GM23338 (cell line): ENCODE measurements at regions not wholly inside any gene's neighbourhood (a gene's known extent, or its start where the extent isn't known, plus 50 kb on each side); places are given as distances from the start of the nearest gene placed in this dataset.

ENCODE experiments used
- ATAC-seq: fragments of 200-7000 bp; cut with Tn5 transposase; 3 replicates; pipeline ENCODE4 v1.9.1; 2020
- DNase-seq: peaks from one replicate; pipeline ENCODE4 v3.0.0-alpha.2; 2015; ENCODE audit warnings: low spot score
- H2AFZ ChIP-seq: fragments of 200-600 bp; sonication (generic); 2 replicates; pipeline ENCODE4 v1.8.0; 2016; ENCODE audit warnings: antibody characterized with exemption, mild to moderate bottlenecking, moderate library complexity
- H3F3A ChIP-seq: fragments of 200-600 bp; sonication (generic); replicated peaks from 2 replicates; pipeline ENCODE4 v1.8.0; 2017; ENCODE audit warnings: antibody characterized with exemption, mixed run types, low read depth
- H3K27ac ChIP-seq: fragments of 200-600 bp; sonication (generic); 2 replicates; pipeline ENCODE4 v1.6.1; 2016; ENCODE audit warnings: low read depth
- H3K27me3 ChIP-seq: fragments of 200-600 bp; sonication (generic); 2 replicates; pipeline ENCODE4 v1.8.0; 2016; ENCODE audit warnings: mild to moderate bottlenecking, mixed run types, moderate library complexity; ENCODE audit not compliant: insufficient read depth
- H3K36me3 ChIP-seq: fragments of 200-600 bp; sonication (generic); 2 replicates; pipeline ENCODE4 v1.8.0; 2016; ENCODE audit warnings: mild to moderate bottlenecking; ENCODE audit not compliant: insufficient read depth
- H3K4me1 ChIP-seq: fragments of 200-600 bp; sonication (generic); 2 replicates; pipeline ENCODE4 v1.8.0; 2016; ENCODE audit warnings: mild to moderate bottlenecking, moderate library complexity; ENCODE audit not compliant: insufficient read depth
- H3K4me2 ChIP-seq: fragments of 200-600 bp; sonication (generic); 2 replicates; pipeline ENCODE4 v1.7.1; 2017; ENCODE audit warnings: mixed run types
- H3K4me3 ChIP-seq: fragments of 200-600 bp; sonication (generic); 2 replicates; pipeline ENCODE4 v1.6.1; 2016; ENCODE audit warnings: mixed run types
- H3K79me2 ChIP-seq: fragments of 200-600 bp; sonication (generic); replicated peaks from 2 replicates; pipeline ENCODE4 v1.8.0; 2017; ENCODE audit warnings: mild to moderate bottlenecking; ENCODE audit not compliant: insufficient read depth
- H3K9me2 ChIP-seq: fragments of 200-600 bp; sonication (generic); 2 replicates; pipeline ENCODE4 v1.8.0; 2017; ENCODE audit not compliant: insufficient read depth
- H4K20me1 ChIP-seq: fragments of 200-600 bp; sonication (generic); replicated peaks from 2 replicates; pipeline ENCODE4 v1.8.0; 2017; ENCODE audit warnings: mild to moderate bottlenecking; ENCODE audit not compliant: insufficient read depth
- H3K27ac Mint-ChIP-seq: 2 replicates; pipeline ENCODE4 v1.8.0; 2020; ENCODE audit warnings: inconsistent platforms, mild to moderate bottlenecking, moderate library complexity, mixed read lengths
- H3K27me3 Mint-ChIP-seq: 3 replicates; pipeline ENCODE4 v1.8.0; 2022; ENCODE audit warnings: low read depth, mild to moderate bottlenecking, moderate library complexity, mixed read lengths, inconsistent platforms; ENCODE audit not compliant: insufficient read depth, poor library complexity
- H3K36me3 Mint-ChIP-seq: 3 replicates; pipeline ENCODE4 v1.8.0; 2021; ENCODE audit warnings: low read depth, mild to moderate bottlenecking, inconsistent platforms, moderate library complexity, mixed read lengths
- H3K4me1 Mint-ChIP-seq: 3 replicates; pipeline ENCODE4 v1.8.0; 2020; ENCODE audit warnings: mild to moderate bottlenecking, inconsistent platforms, mixed read lengths
- H3K4me3 Mint-ChIP-seq: 3 replicates; pipeline ENCODE4 v1.8.0; 2021; ENCODE audit warnings: moderate library complexity, mild to moderate bottlenecking, inconsistent platforms, mixed read lengths
- H3K9me3 Mint-ChIP-seq: 3 replicates; pipeline ENCODE4 v1.8.0; 2020; ENCODE audit warnings: moderate library complexity, mild to moderate bottlenecking, inconsistent platforms, mixed read lengths
- CREB1 ChIP-seq: fragments of 250-450 bp; sonication (Bioruptor Pico); IDR thresholded peaks from 2 replicates; pipeline ENCODE4 v1.5.0; 2020; ENCODE audit warnings: low read depth, mild to moderate bottlenecking, moderate library complexity
- CTCF ChIP-seq, 2 experiments: fragments of 200-600 bp in 1 of 2; sonication (generic) in 1 of 2; conservative IDR thresholded peaks; 2 replicates each; pipeline versions ENCODE4 v1.5.1 to v1.6.1; 2016 to 2017; ENCODE audit warnings: antibody characterized with exemption in 2 of 2, low read depth in 2 of 2, mild to moderate bottlenecking in 2 of 2, moderate library complexity in 1 of 2
- ETS1 ChIP-seq: IDR thresholded peaks from 2 replicates; pipeline ENCODE4 v1.6.1; 2016; ENCODE audit warnings: antibody characterized with exemption
- EZH2phosphoT487 ChIP-seq: fragments of 200-600 bp; sonication (generic); IDR thresholded peaks from one replicate; pipeline ENCODE4 v1.8.1; 2018; ENCODE audit warnings: antibody characterized with exemption; ENCODE audit not compliant: unreplicated experiment
- JUNB ChIP-seq: IDR thresholded peaks from one replicate; pipeline ENCODE4 v1.6.1; 2016; ENCODE audit warnings: antibody characterized with exemption; ENCODE audit not compliant: unreplicated experiment
- NANOG ChIP-seq: IDR thresholded peaks from 2 replicates; pipeline ENCODE4 v1.6.1; 2016; ENCODE audit warnings: antibody characterized with exemption, borderline replicate concordance
- POLR2AphosphoS5 ChIP-seq: IDR thresholded peaks from 2 replicates; pipeline ENCODE4 v1.6.1; 2016; ENCODE audit warnings: antibody characterized with exemption, low read depth
- STAT1 ChIP-seq: IDR thresholded peaks from one replicate; pipeline ENCODE4 v1.6.1; 2016; ENCODE audit warnings: antibody characterized with exemption; ENCODE audit not compliant: unreplicated experiment
- ZNF114 ChIP-seq: fragments of 250-450 bp; sonication (Bioruptor Pico); IDR thresholded peaks from 2 replicates; pipeline ENCODE4 v1.5.0; 2020; ENCODE audit warnings: mild to moderate bottlenecking, moderate library complexity
- ZNF331 ChIP-seq: fragments of 250-450 bp; sonication (Bioruptor Pico); IDR thresholded peaks from 2 replicates; pipeline ENCODE4 v1.5.0; 2020; ENCODE audit warnings: low read depth, mild to moderate bottlenecking, moderate library complexity
- ZNF462 ChIP-seq: fragments of 250-450 bp; sonication (Bioruptor Pico); IDR thresholded peaks from 2 replicates; pipeline ENCODE4 v1.5.0; 2020; ENCODE audit warnings: mild to moderate bottlenecking, moderate library complexity

GRCh38 chr3:68373727-68374126 lies 558.6 kb downstream of the TAFA4 start:
- H2AFZ ChIP-seq, result peak overlapping the region; percentile 66
- Mint-ChIP-seq H3K36me3 (peaks cover 14% of the 10 kb centered on the region), H3K4me1 (no peaks in the 10 kb centered on the region), H3K27me3 (no peaks in the 10 kb centered on the region), H3K27ac (no peak overlapping the region), H3K9me3 (peaks cover 23% of the 10 kb centered on the region), H3K4me3 (no peak overlapping the region)
- H3K4me3 ChIP-seq, result no peak overlapping the region
- H3K9me2 ChIP-seq, result no peaks in the 10 kb centered on the region
- no peak overlapping the region for H3K4me2 ChIP-seq
- no peak for TF ChIP-seq ZNF114 (CRISPR knock-in tag)
- no peak for TF ChIP-seq NANOG
- TF ChIP-seq POLR2AphosphoS5, result no peak
- no peak for TF ChIP-seq EZH2phosphoT487
- no peak for TF ChIP-seq ETS1
- no peak for TF ChIP-seq CREB1 (CRISPR knock-in tag)
- no peaks in the 10 kb centered on the region for H4K20me1 ChIP-seq
- DNase-seq (no peak), ATAC-seq (no peak)
- H3K36me3 ChIP-seq, result no peaks in the 10 kb centered on the region
- H3K4me1 ChIP-seq, result no peaks in the 10 kb centered on the region
- no peaks in the 10 kb centered on the region for H3K79me2 ChIP-seq
- no peak overlapping the region for H3K27ac ChIP-seq
- no peaks in the 10 kb centered on the region for H3K27me3 ChIP-seq
- no peaks in the 10 kb centered on the region for H3F3A ChIP-seq

- Histone ChIP-seq H3K4me1 (no peaks in the 10 kb centered on the region), H3K27me3 (no peaks in the 10 kb centered on the region), H3K4me3 (no peak overlapping the region), H2AFZ (peak overlapping the region; percentile 80; the same call in 1 of the 2 replicates), H3K36me3 (no peaks in the 10 kb centered on the region), H3F3A (no peaks in the 10 kb centered on the region), H3K27ac (no peak overlapping the region), H4K20me1 (no peaks in the 10 kb centered on the region), H3K9me2 (no peaks in the 10 kb centered on the region), H3K79me2 (no peaks in the 10 kb centered on the region), H3K4me2 (no peak overlapping the region)
- DNase-seq, result no peak
- Mint-ChIP-seq H3K4me3 (no peak overlapping the region), H3K27me3 (peaks cover 2% of the 10 kb centered on the region), H3K27ac (no peak overlapping the region), H3K4me1 (0 out of 3 replicates have a peak, but pooled peaks cover 2% of the 10 kb centered on the region), H3K9me3 (no peaks in the 10 kb centered on the region), H3K36me3 (no peaks in the 10 kb centered on the region)
- no peak for ATAC-seq
- TF ChIP-seq EZH2phosphoT487 (no peak), ETS1 (no peak), CREB1 (CRISPR knock-in tag) (no peak), ZNF331 (CRISPR knock-in tag) (no peak), JUNB (no peak), ZNF462 (no peak), ZNF114 (CRISPR knock-in tag) (no peak), CTCF (conservative IDR thresholded peaks at IDR 0.05; ENCODE audit: low read depth in 2 of 2) (no peak), POLR2AphosphoS5 (no peak), STAT1 (no peak)
Observed at GRCh38 chr3:68363796-68364195, 568.6 kb downstream of the TAFA4 start.
